Mesothelial cell of epicardium (in vitro differentiated cells): ENCODE measurements at regions not wholly inside any gene's neighbourhood (a gene's known extent, or its start where the extent isn't known, plus 50 kb on each side); places are given as distances from the start of the nearest gene placed in this dataset.
A peak's percentile ranks its signal among the peaks of the same experiment; 100 is the strongest.

ENCODE experiments used
- DNase-seq, 2 experiments: peaks; one replicate each; pipeline ENCODE4 v3.0.0; 2021; ENCODE audit warnings: low spot score in 2 of 2; ENCODE audit not compliant: unreplicated experiment in 2 of 2
- H3K27ac Mint-ChIP-seq: 2 replicates; pipeline ENCODE4 v1.8.0; 2021; ENCODE audit warnings: mixed read lengths
- H3K27me3 Mint-ChIP-seq: 2 replicates; pipeline ENCODE4 v1.8.0; 2021; ENCODE audit warnings: low read depth, mixed read lengths
- H3K36me3 Mint-ChIP-seq: 2 replicates; pipeline ENCODE4 v1.8.0; 2021; ENCODE audit warnings: mixed read lengths
- H3K4me1 Mint-ChIP-seq: 2 replicates; pipeline ENCODE4 v1.8.0; 2021; ENCODE audit warnings: mixed read lengths
- H3K4me3 Mint-ChIP-seq: 2 replicates; pipeline ENCODE4 v1.8.0; 2021; ENCODE audit warnings: mild to moderate bottlenecking, moderate library complexity, mixed read lengths
- H3K9me3 Mint-ChIP-seq: 2 replicates; pipeline ENCODE4 v1.8.0; 2021; ENCODE audit warnings: mixed read lengths
- TF ChIP-seq, protein P1 (sequence below): fragments of 200-600 bp; sonication (generic); IDR thresholded peaks from one replicate; pipeline ENCODE4 v1.5.0; 2021; ENCODE audit warnings: antibody characterized with exemption; ENCODE audit not compliant: unreplicated experiment

- Mint-ChIP-seq H3K27me3 (no peaks in the 10 kb centered on the region), H3K27ac (no peak overlapping the region), H3K4me1 (peaks cover 57% of the 10 kb centered on the region), H3K36me3 (no peaks in the 10 kb centered on the region), H3K4me3 (no peak overlapping the region), H3K9me3 (no peaks in the 10 kb centered on the region)
- TF ChIP-seq, protein P1, sequence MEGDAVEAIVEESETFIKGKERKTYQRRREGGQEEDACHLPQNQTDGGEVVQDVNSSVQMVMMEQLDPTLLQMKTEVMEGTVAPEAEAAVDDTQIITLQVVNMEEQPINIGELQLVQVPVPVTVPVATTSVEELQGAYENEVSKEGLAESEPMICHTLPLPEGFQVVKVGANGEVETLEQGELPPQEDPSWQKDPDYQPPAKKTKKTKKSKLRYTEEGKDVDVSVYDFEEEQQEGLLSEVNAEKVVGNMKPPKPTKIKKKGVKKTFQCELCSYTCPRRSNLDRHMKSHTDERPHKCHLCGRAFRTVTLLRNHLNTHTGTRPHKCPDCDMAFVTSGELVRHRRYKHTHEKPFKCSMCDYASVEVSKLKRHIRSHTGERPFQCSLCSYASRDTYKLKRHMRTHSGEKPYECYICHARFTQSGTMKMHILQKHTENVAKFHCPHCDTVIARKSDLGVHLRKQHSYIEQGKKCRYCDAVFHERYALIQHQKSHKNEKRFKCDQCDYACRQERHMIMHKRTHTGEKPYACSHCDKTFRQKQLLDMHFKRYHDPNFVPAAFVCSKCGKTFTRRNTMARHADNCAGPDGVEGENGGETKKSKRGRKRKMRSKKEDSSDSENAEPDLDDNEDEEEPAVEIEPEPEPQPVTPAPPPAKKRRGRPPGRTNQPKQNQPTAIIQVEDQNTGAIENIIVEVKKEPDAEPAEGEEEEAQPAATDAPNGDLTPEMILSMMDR, result no peak
- DNase-seq, result peak in 1 of 2 experiments; percentile 29
These were observed 99.7 kb downstream of the CPN2 start for GRCh38 chr3:194251461-194251860.

DNA sequence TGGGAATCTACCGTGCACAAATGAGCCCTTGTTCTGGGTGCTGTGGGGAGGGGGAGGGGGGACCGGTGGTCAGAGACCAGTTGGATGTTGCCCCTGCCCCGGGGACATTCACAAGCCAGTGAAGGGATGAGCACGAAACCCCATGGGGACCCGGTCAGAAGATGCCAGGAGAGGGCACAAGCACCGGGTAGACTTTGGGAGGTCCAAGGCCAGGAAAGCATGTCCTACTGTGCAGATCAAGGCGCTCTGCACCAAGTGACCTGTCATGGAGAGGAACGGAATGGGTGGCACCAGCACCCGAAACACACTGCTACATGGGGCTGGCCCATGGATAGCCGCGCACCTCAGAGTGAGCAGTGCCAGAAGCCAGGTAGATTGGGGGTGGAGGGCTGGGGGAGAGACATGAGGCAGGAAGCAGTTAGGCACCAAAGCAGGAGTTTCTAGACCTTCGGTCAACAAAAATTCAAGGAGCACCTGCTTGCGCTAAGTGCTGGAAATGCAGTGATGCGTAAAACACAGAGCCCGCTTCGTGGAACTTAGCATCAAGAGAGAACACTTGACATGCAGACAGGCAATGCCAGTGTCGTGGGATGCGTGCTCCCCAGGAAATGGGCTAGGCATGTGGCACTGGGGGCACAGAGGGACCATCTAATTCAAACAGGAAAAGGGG lies 99.1 kb downstream of the CPN2 start:
- Mint-ChIP-seq H3K36me3 (no peaks in the 10 kb centered on the region), H3K9me3 (no peaks in the 10 kb centered on the region), H3K27ac (no peak overlapping the region), H3K4me1 (peaks cover 51% of the 10 kb centered on the region), H3K4me3 (no peak overlapping the region), H3K27me3 (no peaks in the 10 kb centered on the region)
- peak in 1 of 2 experiments; percentile 16 for DNase-seq
- TF ChIP-seq, protein P1, result no peak

- Mint-ChIP-seq H3K27me3 (no peaks in the 10 kb centered on the region), H3K4me1 (peaks cover 42% of the 10 kb centered on the region), H3K36me3 (peaks cover 2% of the 10 kb centered on the region), H3K27ac (no peak overlapping the region), H3K9me3 (peaks cover 1% of the 10 kb centered on the region), H3K4me3 (no peak overlapping the region)
- TF ChIP-seq, protein P1, result no peak
- peak in 1 of 2 experiments; percentile 22 for DNase-seq
These were observed 97.9 kb downstream of the CPN2 start for GRCh38 chr3:194253270-194253669.

- no peak for DNase-seq
- Mint-ChIP-seq H3K9me3 (peaks cover 3% of the 10 kb centered on the region), H3K4me3 (no peak overlapping the region), H3K36me3 (peaks cover 2% of the 10 kb centered on the region), H3K27me3 (no peaks in the 10 kb centered on the region), H3K27ac (no peak overlapping the region), H3K4me1 (peaks cover 42% of the 10 kb centered on the region)
- TF ChIP-seq, protein P1, result no peak
These were observed 97.1 kb downstream of the CPN2 start for GRCh38 chr3:194254040-194254439.

- Mint-ChIP-seq H3K9me3 (peaks cover 3% of the 10 kb centered on the region), H3K4me3 (no peak overlapping the region), H3K27ac (no peak overlapping the region), H3K4me1 (peaks cover 33% of the 10 kb centered on the region), H3K27me3 (no peaks in the 10 kb centered on the region), H3K36me3 (peaks cover 2% of the 10 kb centered on the region)
- peak in 1 of 2 experiments; percentile 38 for DNase-seq
- TF ChIP-seq, protein P1, result no peak
These were observed 95.7 kb downstream of the CPN2 start for GRCh38 chr3:194255252-194256039.
